Left lung (tissue), 4 donors: ENCODE measurements at regions not wholly inside any gene's neighbourhood (a gene's known extent, or its start where the extent isn't known, plus 50 kb on each side); places are given as distances from the start of the nearest gene placed in this dataset.

Experiments
- ATAC-seq: fragments of 200-7000 bp; cut with Tn5 transposase; one replicate; pipeline ENCODE4 v1.9.1; 2020; ENCODE audit warnings: moderate library complexity
- DNase-seq, 4 donors: peaks; one replicate each; pipeline ENCODE4 v3.0.0-alpha.2; 2013 to 2020
- H3K27ac ChIP-seq, 2 donors: fragments of 200-600 bp; sonication (generic) in 1 of 2; one replicate each; pipeline versions ENCODE4 v1.5.0 to v1.8.0; 2020 to 2021
- H3K27me3 ChIP-seq, 2 donors: fragments of 200-600 bp; sonication (generic) in 1 of 2; one replicate each; pipeline versions ENCODE4 v1.5.0 to v1.8.0; 2020 to 2021
- H3K36me3 ChIP-seq, 2 donors: fragments of 200-600 bp; sonication (generic) in 1 of 2; one replicate each; pipeline versions ENCODE4 v1.5.0 to v1.8.0; 2020 to 2021
- H3K4me1 ChIP-seq, 2 donors: fragments of 200-600 bp; one replicate each; pipeline ENCODE4 v1.8.0; 2021
- H3K4me3 ChIP-seq, 2 donors: fragments of 200-600 bp; sonication (generic) in 1 of 2; one replicate each; pipeline versions ENCODE4 v1.5.0 to v1.8.0; 2020 to 2021; ENCODE audit warnings: mild to moderate bottlenecking in 1 of 2
- H3K9me3 ChIP-seq, 2 donors: fragments of 200-600 bp; sonication (generic) in 1 of 2; one replicate each; pipeline versions ENCODE4 v1.5.0 to v1.8.0; 2020 to 2021
- CTCF ChIP-seq, 2 donors: fragments of 200-600 bp; sonication (generic) in 1 of 2; IDR thresholded peaks; one replicate each; pipeline versions ENCODE4 v1.5.0 to v1.8.0; 2021; ENCODE audit warnings: antibody characterized with exemption in 2 of 2
- intact Hi-C, 2 donors: fragments of 100-400 bp; cut with DNase I; formaldehyde crosslinking; loops; one replicate each; pipeline versions ENCODE4 v1.11.2 to v1.14.2; 2022
- donor health status: DM: no; HTN: yes; CAD: no.
- donor health status: DM: no; HTN: no; CAD: no.

GRCh38 chr5:174246743-174247142 is 201.2 kb downstream of the NSG2 start:
- intact Hi-C loops, result no loop called here
- Histone ChIP-seq H3K4me3 (no peak overlapping the region), H3K9me3 (no peaks in the 10 kb centered on the region), H3K27me3 (peaks cover 0 to 6% of the 10 kb centered on the region in 2 donors), H3K27ac (no peak overlapping the region), H3K36me3 (no peaks in the 10 kb centered on the region), H3K4me1 (no peaks in the 10 kb centered on the region)
- DNase-seq (no peak), ATAC-seq (no peak)
- TF ChIP-seq CTCF (IDR thresholded peaks at IDR 0.05), result no peak

GRCh38 chr5:174247301-174247700 is 201.8 kb downstream of the NSG2 start:
- H3K27ac ChIP-seq, result no peak overlapping the region
- H3K27me3 ChIP-seq, result peaks cover 0 to 6% of the 10 kb centered on the region in 2 donors
- no peaks in the 10 kb centered on the region for H3K4me1 ChIP-seq
- DNase-seq, result no peak
- no peak for ATAC-seq
- TF ChIP-seq CTCF (IDR thresholded peaks at IDR 0.05), result no peak
- no peaks in the 10 kb centered on the region for H3K9me3 ChIP-seq
- H3K36me3 ChIP-seq, result no peaks in the 10 kb centered on the region
- intact Hi-C loops, result no loop called here
- H3K4me3 ChIP-seq, result no peak overlapping the region

- DNase-seq, result no peak
- no peak for ATAC-seq
- no peaks in the 10 kb centered on the region for H3K36me3 ChIP-seq
- no peak overlapping the region for H3K4me3 ChIP-seq
- H3K27me3 ChIP-seq, result peaks cover 0 to 6% of the 10 kb centered on the region in 2 donors
- TF ChIP-seq CTCF (IDR thresholded peaks at IDR 0.05), result no peak
- no peaks in the 10 kb centered on the region for H3K9me3 ChIP-seq
- intact Hi-C loops, result no loop called here
- no peaks in the 10 kb centered on the region for H3K4me1 ChIP-seq
- no peak overlapping the region for H3K27ac ChIP-seq
Observed at GRCh38 chr5:174251305-174252000, 205.9 kb downstream of the NSG2 start.

- TF ChIP-seq CTCF (IDR thresholded peaks at IDR 0.05), result no peak
- ATAC-seq, result no peak
- no peaks in the 10 kb centered on the region for H3K4me1 ChIP-seq
- no peak for DNase-seq
- no peaks in the 10 kb centered on the region for H3K36me3 ChIP-seq
- no peak overlapping the region for H3K4me3 ChIP-seq
- peaks cover 0 to 6% of the 10 kb centered on the region in 2 donors for H3K27me3 ChIP-seq
- intact Hi-C loops, result no loop called here
- H3K27ac ChIP-seq, result no peak overlapping the region
- H3K9me3 ChIP-seq, result no peaks in the 10 kb centered on the region
Observed at GRCh38 chr5:174252121-174252520, 206.6 kb downstream of the NSG2 start.

- DNase-seq (no peak), ATAC-seq (no peak)
- Histone ChIP-seq H3K36me3 (no peaks in the 10 kb centered on the region), H3K9me3 (no peaks in the 10 kb centered on the region), H3K4me1 (no peaks in the 10 kb centered on the region), H3K27ac (no peak overlapping the region), H3K4me3 (no peak overlapping the region), H3K27me3 (no peaks in the 10 kb centered on the region)
- intact Hi-C loops, result no loop called here
- TF ChIP-seq CTCF (IDR thresholded peaks at IDR 0.05), result no peak
Observed at GRCh38 chr5:174259696-174260420, 214.4 kb downstream of the NSG2 start.
